Activated CD4-positive, alpha-beta memory T cell treated with anti-CD3 and anti-CD28 coated beads, Interleukin-2, amount 10 ng/mL, durations not matched to agents 7 days and 5 days (primary cell): ENCODE measurements at regions not wholly inside any gene's neighbourhood (a gene's known extent, or its start where the extent isn't known, plus 50 kb on each side); places are given as distances from the start of the nearest gene placed in this dataset.

Experiments used
- CTCF ChIA-PET: fragments of 350-600 bp; sonication (Branson Sonifier 250); formaldehyde crosslinking; loops from one replicate; lab custom pipeline; 2021; ENCODE audit warnings: antibody characterized with exemption, inconsistent platforms; lab: Charles Lee
- POLR2A ChIA-PET: fragments of 350-600 bp; sonication (Branson Sonifier 250); formaldehyde crosslinking; loops from one replicate; lab custom pipeline; 2021; ENCODE audit warnings: antibody characterized with exemption; lab: Charles Lee
- DNase-seq: peaks from one replicate; pipeline ENCODE4 v3.0.0-alpha.2; 2020
- H3K27ac Mint-ChIP-seq: one replicate; pipeline ENCODE4 v1.8.0; 2021; ENCODE audit warnings: mild to moderate bottlenecking, mixed read lengths
- H3K27me3 Mint-ChIP-seq: one replicate; pipeline ENCODE4 v1.8.0; 2021; ENCODE audit warnings: mixed read lengths
- H3K36me3 Mint-ChIP-seq: one replicate; pipeline ENCODE4 v1.8.0; 2021; ENCODE audit warnings: low read depth, mixed read lengths
- H3K4me1 Mint-ChIP-seq: one replicate; pipeline ENCODE4 v1.8.0; 2021; ENCODE audit warnings: mixed read lengths
- H3K4me3 Mint-ChIP-seq: one replicate; pipeline ENCODE4 v1.8.0; 2021; ENCODE audit warnings: mild to moderate bottlenecking, mixed read lengths
- H3K9me3 Mint-ChIP-seq: one replicate; pipeline ENCODE4 v1.8.0; 2021; ENCODE audit warnings: mixed read lengths

DNA sequence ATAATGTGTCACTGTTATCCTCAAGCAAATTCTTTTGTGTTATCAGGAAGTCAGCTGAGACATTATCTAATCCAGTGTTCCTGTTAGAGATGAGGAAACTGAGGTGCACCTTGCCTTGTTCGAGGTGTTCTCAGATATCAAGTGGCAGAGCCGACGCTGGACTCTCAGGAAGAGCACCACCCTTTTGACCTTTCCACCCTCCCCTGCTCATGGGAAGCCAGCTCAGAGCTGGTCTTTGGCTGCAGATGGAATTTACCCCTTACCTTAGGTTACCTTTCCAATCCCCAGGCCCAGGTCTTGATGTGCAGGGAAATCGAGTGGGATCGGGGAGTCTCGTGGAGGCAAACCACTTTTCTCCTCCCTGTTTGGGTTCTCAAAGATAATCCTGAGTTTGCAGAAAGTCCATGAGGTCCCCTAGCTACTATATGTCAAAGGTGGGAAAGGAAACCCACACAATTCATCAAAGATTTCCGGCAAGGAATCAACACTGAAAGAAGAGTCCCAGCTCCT lies 62.9 kb upstream of the PIM1 start:
- Mint-ChIP-seq H3K4me1 (peaks cover 73% of the 10 kb centered on the region), H3K27me3 (no peaks in the 10 kb centered on the region), H3K9me3 (no peaks in the 10 kb centered on the region), H3K4me3 (no peak overlapping the region), H3K36me3 (no peaks in the 10 kb centered on the region), H3K27ac (no peak overlapping the region)
- CTCF ChIA-PET, result no interaction called here
- no peak for DNase-seq
- POLR2A ChIA-PET, result interaction anchor here (0.7 kb wide), 1 partner anchor 21 kb away, joined by 3 read pairs; no protein-coding TSS in a partner anchor

DNA sequence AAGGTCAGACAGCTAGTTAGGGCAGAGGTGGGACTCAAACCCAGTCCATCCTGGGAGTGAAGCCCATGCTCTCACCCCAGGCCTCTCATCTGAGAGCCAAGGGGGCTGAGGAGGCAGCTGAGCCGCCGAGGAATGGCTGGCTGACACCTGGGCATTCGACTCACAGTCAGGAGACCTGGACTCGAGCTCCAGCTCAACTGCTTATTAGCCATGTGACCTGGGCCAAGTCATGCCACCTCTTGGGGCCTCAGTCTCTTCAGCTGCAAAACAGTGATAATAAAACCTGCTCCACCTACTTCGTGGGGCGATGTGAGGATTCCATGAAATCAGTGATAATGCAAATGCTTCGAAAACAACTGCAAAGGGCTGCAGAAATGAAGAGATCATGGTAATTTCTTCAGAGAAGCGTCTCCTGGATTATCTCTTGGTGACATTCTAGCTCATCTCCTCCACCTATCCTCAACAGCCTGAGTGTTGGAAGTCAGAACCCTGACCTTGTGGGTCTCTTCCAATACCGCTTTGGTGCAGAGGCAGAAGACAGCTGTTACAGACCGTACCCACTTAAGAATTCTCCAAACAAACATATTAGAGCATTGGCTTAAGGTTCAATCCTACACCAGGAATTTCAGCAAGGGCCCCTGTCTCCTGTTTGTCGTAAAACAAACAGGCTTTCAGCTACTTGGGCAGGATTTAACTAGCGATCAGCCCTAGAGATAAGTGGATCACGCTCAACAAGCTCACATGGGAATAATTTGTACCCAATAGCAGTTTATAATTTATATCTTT lies 60.0 kb upstream of the PIM1 start:
- Mint-ChIP-seq H3K36me3 (peaks cover 4% of the 10 kb centered on the region), H3K9me3 (no peaks in the 10 kb centered on the region), H3K27me3 (peaks cover under 1% of the 10 kb centered on the region), H3K27ac (peak overlapping the region; percentile 48), H3K4me1 (peaks cover 50% of the 10 kb centered on the region), H3K4me3 (no peak overlapping the region)
- CTCF ChIA-PET, result interaction anchor here (0.7 to 2.7 kb wide), 10 partner anchors 14 to 344 kb away, joined by 3 to 12 read pairs (median 4); no protein-coding TSS in a partner anchor
- POLR2A ChIA-PET, result interaction anchor here (1.0 to 2.7 kb wide), 8 partner anchors 10 to 92 kb away, joined by 3 to 25 read pairs (median 6); partner anchors contain the start of gene PIM1
- no peak for DNase-seq

GRCh38 chr6:37110500-37111461 lies 59.2 kb upstream of the PIM1 start:
- Mint-ChIP-seq H3K4me3 (no peak overlapping the region), H3K27ac (peak overlapping the region; percentile 48), H3K9me3 (no peaks in the 10 kb centered on the region), H3K36me3 (peaks cover 4% of the 10 kb centered on the region), H3K27me3 (peaks cover 3% of the 10 kb centered on the region), H3K4me1 (peaks cover 41% of the 10 kb centered on the region)
- DNase-seq, result peak; percentile 34
- ChIA-PET CTCF (interaction anchor here (0.7 to 2.7 kb wide), 10 partner anchors 14 to 344 kb away, joined by 3 to 12 read pairs (median 4); no protein-coding TSS in a partner anchor), POLR2A (interaction anchor here (0.7 to 2.7 kb wide), 13 partner anchors 8 to 92 kb away, joined by 3 to 25 read pairs (median 5); partner anchors contain the start of gene PIM1)

- POLR2A ChIA-PET, result no interaction called here
These were observed 56.0 kb upstream of the PIM1 start for GRCh38 chr6:37113976-37114375.

DNA sequence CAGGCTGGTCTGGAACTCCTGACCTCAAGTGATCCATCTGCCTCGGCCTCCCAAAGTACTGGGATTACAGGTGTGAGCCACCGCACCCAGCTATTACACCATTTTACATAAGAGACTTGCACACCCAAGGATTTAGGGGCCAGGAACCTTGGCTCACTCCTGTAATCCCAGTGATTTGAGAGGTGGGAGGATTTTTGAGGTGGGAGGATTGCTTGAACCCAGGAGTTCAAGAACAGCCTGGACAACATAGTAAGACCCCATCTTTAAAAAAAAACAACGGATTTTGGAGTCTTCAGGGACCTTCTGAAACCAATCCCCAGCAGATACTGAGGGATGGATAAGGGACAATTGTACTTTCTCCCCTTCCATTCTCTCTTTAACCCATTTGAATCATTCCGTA lies 55.3 kb upstream of the PIM1 start:
- Mint-ChIP-seq H3K9me3 (no peaks in the 10 kb centered on the region), H3K27ac (no peak overlapping the region), H3K36me3 (peaks cover 4% of the 10 kb centered on the region), H3K4me1 (peaks cover 28% of the 10 kb centered on the region), H3K27me3 (peaks cover 3% of the 10 kb centered on the region), H3K4me3 (no peak overlapping the region)
- ChIA-PET CTCF (no interaction called here), POLR2A (interaction anchor here (0.9 to 1.3 kb wide), 3 partner anchors 12 to 23 kb away, joined by 3 to 4 read pairs (median 3); no protein-coding TSS in a partner anchor)
- no peak for DNase-seq

More at GRCh38 chr6:37113976-37114375, 56.0 kb upstream of the PIM1 start:
- CTCF ChIA-PET, result interaction anchor here (0.6 kb wide), 1 partner anchor 50 kb away, joined by 3 read pairs; no protein-coding TSS in a partner anchor
- no peak for DNase-seq
- H3K36me3 Mint-ChIP-seq, result peaks cover 4% of the 10 kb centered on the region
- no peak overlapping the region for H3K27ac Mint-ChIP-seq
- peaks cover 3% of the 10 kb centered on the region for H3K27me3 Mint-ChIP-seq
- peaks cover 29% of the 10 kb centered on the region for H3K4me1 Mint-ChIP-seq
- no peaks in the 10 kb centered on the region for H3K9me3 Mint-ChIP-seq
- no peak overlapping the region for H3K4me3 Mint-ChIP-seq

GRCh38 chr6:37115236-37115895 lies 54.6 kb upstream of the PIM1 start:
- POLR2A ChIA-PET, result interaction anchor here (0.9 to 1.3 kb wide), 3 partner anchors 13 to 22 kb away, joined by 3 to 4 read pairs (median 3); no protein-coding TSS in a partner anchor
- peaks cover 24% of the 10 kb centered on the region for H3K4me1 Mint-ChIP-seq

GRCh38 chr6:37116326-37116725 lies 53.6 kb upstream of the PIM1 start:
- DNase-seq, result no peak
- Mint-ChIP-seq H3K27me3 (peaks cover 3% of the 10 kb centered on the region), H3K36me3 (peaks cover 4% of the 10 kb centered on the region), H3K9me3 (no peaks in the 10 kb centered on the region), H3K4me3 (no peak overlapping the region), H3K27ac (no peak overlapping the region), H3K4me1 (peaks cover 15% of the 10 kb centered on the region)
- POLR2A ChIA-PET, result no interaction called here
- CTCF ChIA-PET, result interaction anchor here (0.7 kb wide), 1 partner anchor 334 kb away, joined by 4 read pairs; no protein-coding TSS in a partner anchor

More at GRCh38 chr6:37115236-37115895, 54.6 kb upstream of the PIM1 start:
- Mint-ChIP-seq H3K27me3 (peaks cover 3% of the 10 kb centered on the region), H3K27ac (no peak overlapping the region), H3K4me3 (no peak overlapping the region), H3K9me3 (no peaks in the 10 kb centered on the region), H3K36me3 (peaks cover 4% of the 10 kb centered on the region)
- DNase-seq, result no peak
- CTCF ChIA-PET, result interaction anchor here (0.6 kb wide), 1 partner anchor 572 kb away, joined by 3 read pairs; no protein-coding TSS in a partner anchor

DNA sequence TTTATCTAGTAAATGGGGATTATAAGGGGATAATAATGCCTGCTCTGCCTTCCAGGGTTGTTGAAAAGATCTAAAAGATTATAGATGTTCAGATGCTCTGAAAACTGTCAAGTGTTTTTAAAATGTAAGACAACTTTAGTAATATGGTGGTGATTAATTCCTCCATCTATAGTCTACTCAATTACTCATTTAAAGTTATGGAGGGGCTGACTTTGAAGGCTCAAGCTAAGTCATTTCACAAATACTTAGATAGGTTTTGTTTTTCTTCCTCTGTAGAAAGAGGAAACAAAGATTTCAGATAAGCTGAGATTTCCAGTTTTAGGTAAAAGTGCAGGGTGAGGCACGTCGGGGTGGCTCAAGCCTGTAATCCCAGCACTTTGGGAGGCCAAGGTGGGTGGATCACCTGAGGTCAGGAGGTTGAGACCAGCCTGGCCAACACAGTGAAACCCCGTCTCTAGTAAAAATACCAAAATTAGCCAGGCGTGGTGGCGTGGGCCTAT lies 50.5 kb upstream of the PIM1 start:
- Mint-ChIP-seq H3K4me1 (peaks cover 10% of the 10 kb centered on the region), H3K27me3 (peaks cover 3% of the 10 kb centered on the region), H3K27ac (no peak overlapping the region), H3K4me3 (no peak overlapping the region), H3K9me3 (no peaks in the 10 kb centered on the region), H3K36me3 (no peaks in the 10 kb centered on the region)
- no peak for DNase-seq
- POLR2A ChIA-PET, result interaction anchor here (1.5 kb wide), 1 partner anchor 9 kb away, joined by 11 read pairs; no protein-coding TSS in a partner anchor
- CTCF ChIA-PET, result interaction anchor here (0.6 to 1.5 kb wide), 2 partner anchors 10 to 21 kb away, joined by 4 to 7 read pairs; no protein-coding TSS in a partner anchor
